ENCODE measurements at regions not wholly inside any gene's neighbourhood (a gene's known extent, or its start where the extent isn't known, plus 50 kb on each side); places are given as distances from the start of the nearest gene placed in this dataset.

- Histone ChIP-seq H3K9me3 (ENCODE audit: control insufficient read depth, insufficient read depth, low read length) (no peaks in the 10 kb centered on the region), H2AFZ (replicated peaks; ENCODE audit: low read length, poor library complexity) (no peak overlapping the region), H3K4me3 (ENCODE audit: insufficient read depth, low read depth, low read length) (no peak overlapping the region), H3K9me1 (ENCODE audit: insufficient read depth, low read length) (0 out of 2 replicates have a peak, but pooled peaks cover 10% of the 10 kb centered on the region), H3K9ac (ENCODE audit: low read depth, low read length) (no peak overlapping the region), H3K36me3 (ENCODE audit: control insufficient read depth, insufficient read depth, low read length) (no peaks in the 10 kb centered on the region), H2BK120ac (ENCODE audit: low read depth, low read length) (peak overlapping the region; percentile 59), H4K5ac (ENCODE audit: low read depth, low read length) (no peak overlapping the region; the same call in 1 of the 2 replicates), H3K4me2 (ENCODE audit: low read depth, low read length) (no peak overlapping the region; the same call in 1 of the 2 replicates), H3K27me3 (ENCODE audit: control insufficient read depth, insufficient read depth, low read length) (no peaks in the 10 kb centered on the region), H3K23ac (ENCODE audit: low read depth, low read length) (0 out of 2 replicates have a peak overlapping the region, but pooled peaks have one; percentile 8), H3K18ac (ENCODE audit: low read depth, low read length) (peak overlapping the region; percentile 56; the same call in 1 of the 2 replicates), H3K14ac (replicated peaks; ENCODE audit: low read depth, low read length) (no peak overlapping the region), H2AK9ac (replicated peaks; ENCODE audit: low read depth, low read length, poor library complexity) (no peak overlapping the region), H4K8ac (ENCODE audit: low read depth in 2 of 2, low read length in 2 of 2) (peak overlapping the region in 1 of 2 experiments; percentile 36; a peak in 1 of 4 replicates), H2BK15ac (ENCODE audit: low read depth, low read length) (0 out of 3 replicates have a peak overlapping the region, but pooled peaks have one; percentile 7), H3K56ac (ENCODE audit: extremely low read depth, insufficient read depth, low read length) (no peak overlapping the region), H2BK5ac (ENCODE audit: low read depth, low read length, poor library complexity, severe bottlenecking) (peak overlapping the region; percentile 43), H3K27ac (ENCODE audit: insufficient read depth, low read length) (no peak overlapping the region), H4K91ac (ENCODE audit: insufficient read depth, low read depth, low read length) (0 out of 2 replicates have a peak overlapping the region, but pooled peaks have one; percentile 8), H3K4me1 (ENCODE audit: control insufficient read depth, insufficient read depth, low read length) (peaks cover 9% of the 10 kb centered on the region), H4K20me1 (ENCODE audit: insufficient read depth, low read length) (no peaks in the 10 kb centered on the region), H3K79me1 (ENCODE audit: low read depth in 1 of 2, low read length in 2 of 2) (no peaks in the 10 kb centered on the region), H2BK20ac (ENCODE audit: low read depth, low read length) (peak overlapping the region; percentile 69), H2AK5ac (ENCODE audit: low read depth, low read length) (peak overlapping the region; percentile 32; the same call in 1 of the 2 replicates), H3K4ac (ENCODE audit: low read depth, low read length) (peak overlapping the region; percentile 15)
- no TSS peak for BruUV-seq (replicated peaks)
- in situ Hi-C loops (cut with MboI; ENCODE audit: low sequenced_read_pairs) (loop anchor here (10.0 kb wide), 1 partner anchor 120 kb away; no protein-coding TSS in a partner anchor), intact Hi-C loops (cut with micrococcal nuclease) (loop anchor here (5.0 to 10.0 kb wide), 2 partner anchors 123 to 170 kb away; no protein-coding TSS in a partner anchor), dilution Hi-C loops (cut with HindIII; ENCODE audit: low sequenced_read_pairs, unreplicated experiment) (no loop called here)
- no peak for ATAC-seq (ENCODE audit: low read depth)
- POLR2A ChIA-PET (ENCODE audit: unreplicated experiment): no interaction called here
- TF ChIP-seq CTCF (conservative IDR thresholded peaks at IDR 0.05; ENCODE audit: low read depth, low read length) (no peak), MAZ (IDR thresholded peaks at IDR 0.05; ENCODE audit: borderline replicate concordance, low read depth, low read length) (no peak), MXI1 (IDR thresholded peaks at IDR 0.05; ENCODE audit: borderline replicate concordance, low read depth, low read length) (no peak), SMC3 (IDR thresholded peaks at IDR 0.05; ENCODE audit: low read depth, low read length) (no peak), USF2 (IDR thresholded peaks at IDR 0.05; ENCODE audit: low read depth, low read length) (no peak), CHD1 (IDR thresholded peaks at IDR 0.05; ENCODE audit: low read depth, low read length) (no peak), CEBPB (IDR thresholded peaks at IDR 0.05; ENCODE audit: low read depth, low read length) (no peak), RCOR1 (IDR thresholded peaks at IDR 0.05; ENCODE audit: insufficient replicate concordance, low read length) (no peak), NFE2L2 (IDR thresholded peaks at IDR 0.05; ENCODE audit: low read depth, low read length) (no peak), POLR2A (IDR thresholded peaks at IDR 0.05; ENCODE audit: low read depth, low read length) (no peak), BHLHE40 (IDR thresholded peaks at IDR 0.05; ENCODE audit: low read depth, low read length) (no peak), MAFK (IDR thresholded peaks at IDR 0.05; ENCODE audit: low read depth, low read length) (no peak), RFX5 (IDR thresholded peaks at IDR 0.05; ENCODE audit: low read depth, low read length) (no peak), FOS (IDR thresholded peaks at IDR 0.05; ENCODE audit: low read depth, low read length) (no peak), ELK1 (IDR thresholded peaks at IDR 0.05; ENCODE audit: borderline replicate concordance, low read depth, low read length) (no peak), RAD21 (IDR thresholded peaks at IDR 0.05; ENCODE audit: low read length) (no peak)
- CTCF ChIA-PET: interaction anchor here (0.6 kb wide), 1 partner anchor 133 kb away, joined by 3 read pairs; no protein-coding TSS in a partner anchor
- DNase-seq: peak; percentile 59
- WGBS, 2 experiments (ENCODE audit: extremely low coverage in 2 of 2, insufficient read length in 1 of 2): no CpG with 5 or more reads among the region's 2 CpGs
Observed at GRCh38 chr13:80214521-80214991, 126.4 kb downstream of the SPRY2 start.

Data from IMR-90 (cell line).